B cell (primary cell): ENCODE measurements at regions not wholly inside any gene's neighbourhood (a gene's known extent, or its start where the extent isn't known, plus 50 kb on each side); places are given as distances from the start of the nearest gene placed in this dataset.

Experiments used
- ATAC-seq: fragments of 200-7000 bp; cut with Tn5 transposase; one replicate; pipeline ENCODE4 v1.10.0; 2021; ENCODE audit warnings: low read depth, mild to moderate bottlenecking, moderate number of reproducible peaks, moderate library complexity
- CTCF ChIA-PET: fragments of 350-600 bp; sonication (Branson Sonifier 250); formaldehyde crosslinking; loops from one replicate; lab custom pipeline; 2021; ENCODE audit warnings: antibody characterized with exemption, inconsistent platforms; lab: Charles Lee
- POLR2A ChIA-PET: fragments of 350-600 bp; sonication (Branson Sonifier 250); formaldehyde crosslinking; loops from one replicate; lab custom pipeline; 2021; ENCODE audit warnings: antibody characterized with exemption; lab: Charles Lee
- DNase-seq: peaks from one replicate; pipeline ENCODE4 v3.0.0; 2013
- H2AFZ ChIP-seq: 2 replicates; pipeline ENCODE4 v1.6.1; 2012; ENCODE audit warnings: mild to moderate bottlenecking, low read depth, low read length; ENCODE audit not compliant: insufficient read depth, poor library complexity, severe bottlenecking
- H3K27ac ChIP-seq, 2 donors: 1 replicate in 1 of 2; 2 replicates in 1 of 2; pipeline ENCODE4 v1.5.1; 2012 to 2013; ENCODE audit warnings: low read length in 2 of 2, mild to moderate bottlenecking in 2 of 2, moderate library complexity in 1 of 2
- H3K27me3 ChIP-seq, 4 experiments: fragments of 200-600 bp in 1 of 4; sonication (generic) in 1 of 4; replicated peaks in 1 of 4; 1 replicate in 2 of 4; 2 replicates in 2 of 4; pipeline versions ENCODE4 v1.6.1 to v1.7.0; 2013 to 2016; ENCODE audit warnings: low read length in 3 of 4, mild to moderate bottlenecking in 2 of 4, mixed read lengths in 1 of 4, moderate library complexity in 1 of 4; ENCODE audit not compliant: insufficient read depth in 4 of 4, control insufficient read depth in 3 of 4; ENCODE audit errors: control extremely low read depth in 1 of 4
- H3K36me3 ChIP-seq, 2 experiments: replicated peaks in 1 of 2; 1 replicate in 1 of 2; 2 replicates in 1 of 2; pipeline versions ENCODE4 v1.6.1 to v1.7.1; 2013; ENCODE audit warnings: low read length in 1 of 2; ENCODE audit not compliant: insufficient read depth in 2 of 2, control insufficient read depth in 1 of 2; ENCODE audit errors: control extremely low read depth in 1 of 2, extremely low read depth in 1 of 2
- H3K4me1 ChIP-seq, 2 donors: fragments of 200-600 bp in 1 of 2; sonication (generic) in 1 of 2; 1 replicate in 1 of 2; 2 replicates in 1 of 2; pipeline versions ENCODE4 v1.5.1 to v1.6.1; 2013 to 2017; ENCODE audit warnings: low read length in 2 of 2; ENCODE audit not compliant: control insufficient read depth in 2 of 2, insufficient read depth in 2 of 2
- H3K4me2 ChIP-seq: replicated peaks from 2 replicates; pipeline ENCODE3; 2012; ENCODE audit warnings: mild to moderate bottlenecking, low read depth, low read length; ENCODE audit not compliant: poor library complexity, severe bottlenecking
- H3K4me3 ChIP-seq, 5 experiments: fragments of 200-600 bp in 1 of 5; sonication (generic) in 1 of 5; 1 replicate in 3 of 5; 2 replicates in 2 of 5; pipeline versions ENCODE4 v1.5.1 to v1.7.0; 2011 to 2016; ENCODE audit warnings: low read length in 4 of 5, mild to moderate bottlenecking in 4 of 5, low read depth in 2 of 5, control low read depth in 1 of 5, moderate library complexity in 1 of 5; ENCODE audit not compliant: insufficient read depth in 1 of 5; ENCODE audit errors: control extremely low read depth in 1 of 5, extremely low read depth in 1 of 5
- H3K79me2 ChIP-seq: fragments of 200-600 bp; sonication (generic); one replicate; pipeline ENCODE4 v1.6.0; 2016; ENCODE audit warnings: low read length; ENCODE audit not compliant: control insufficient read depth, insufficient read depth
- H3K9ac ChIP-seq: fragments of 200-600 bp; sonication (generic); 2 replicates; pipeline ENCODE4 v1.6.1; 2017; ENCODE audit warnings: mild to moderate bottlenecking, low read length, moderate library complexity
- H3K9me3 ChIP-seq, 3 donors: one replicate each; pipeline versions ENCODE4 v1.6.1 to v1.7.1; 2013; ENCODE audit warnings: low read length in 2 of 3; ENCODE audit not compliant: control insufficient read depth in 2 of 3, insufficient read depth in 1 of 3; ENCODE audit errors: control extremely low read depth in 1 of 3
- H4K20me1 ChIP-seq: 2 replicates; pipeline ENCODE4 v1.6.0; 2012; ENCODE audit warnings: mild to moderate bottlenecking, low read length; ENCODE audit not compliant: insufficient read depth, control insufficient read depth, poor library complexity, severe bottlenecking
- H3K27ac Mint-ChIP-seq: one replicate; pipeline ENCODE4 v1.8.0; 2021; ENCODE audit warnings: mixed read lengths
- H3K27me3 Mint-ChIP-seq: one replicate; pipeline ENCODE4 v1.8.0; 2021; ENCODE audit warnings: mixed read lengths
- H3K4me1 Mint-ChIP-seq: one replicate; pipeline ENCODE4 v1.8.0; 2021; ENCODE audit warnings: mixed read lengths
- H3K4me3 Mint-ChIP-seq: one replicate; pipeline ENCODE4 v1.8.0; 2021; ENCODE audit warnings: mixed read lengths
- H3K9me3 Mint-ChIP-seq: one replicate; pipeline ENCODE4 v1.8.0; 2022; ENCODE audit warnings: mixed read lengths; ENCODE audit not compliant: insufficient read depth
- CTCF ChIP-seq: fragments of 200-600 bp; IDR thresholded peaks from one replicate; pipeline ENCODE4 v1.8.0; 2022; ENCODE audit warnings: antibody characterized with exemption, mild to moderate bottlenecking
- EZH2 ChIP-seq: IDR thresholded peaks from 2 replicates; pipeline ENCODE4 v1.6.1; 2012; ENCODE audit warnings: borderline replicate concordance, low read depth, mild to moderate bottlenecking, moderate library complexity, low read length; ENCODE audit not compliant: insufficient read depth, poor library complexity, severe bottlenecking
- WGBS: methylation state at CpG from one replicate; pipeline ENCODE4 v1.1.5; 2013; ENCODE audit warnings: missing lambda C conversion rate; ENCODE audit not compliant: insufficient coverage; 5-methylcytosine and 5-hydroxymethylcytosine counted together
- intact Hi-C: fragments of 100-400 bp; cut with micrococcal nuclease; formaldehyde crosslinking; loops from one replicate; pipeline ENCODE4 v1.10.0; 2022

- intact Hi-C loops = no loop called here
- Histone ChIP-seq H3K4me3 (no peak overlapping the region), H4K20me1 (no peaks in the 10 kb centered on the region), H3K27ac (no peak overlapping the region), H3K9ac (no peak overlapping the region), H3K79me2 (no peaks in the 10 kb centered on the region), H2AFZ (no peak overlapping the region), H3K36me3 (no peaks in the 10 kb centered on the region), H3K4me1 (no peaks in the 10 kb centered on the region), H3K4me2 (no peak overlapping the region), H3K9me3 (peaks cover 0 to 29% (median 24%) of the 10 kb centered on the region in 3 donors), H3K27me3 (peaks cover 0 to 4% (median 0%) of the 10 kb centered on the region in 4 experiments)
- no peak for DNase-seq
- CTCF ChIA-PET = no interaction called here
- H3K4me3 Mint-ChIP-seq = no peak overlapping the region
- POLR2A ChIA-PET = no interaction called here
- no peaks in the 10 kb centered on the region for H3K4me1 Mint-ChIP-seq
- H3K9me3 Mint-ChIP-seq = peaks cover 20% of the 10 kb centered on the region
- H3K27me3 Mint-ChIP-seq = peaks cover 8% of the 10 kb centered on the region
- TF ChIP-seq CTCF = no peak
- ATAC-seq = no peak
- H3K27ac Mint-ChIP-seq = no peak overlapping the region
Measured at GRCh38 chr11:70512716-70513115, 114.4 kb downstream of the CTTN start.

GRCh38 chr11:70517203-70517602 lies 118.9 kb downstream of the CTTN start:
- DNase-seq (no peak), ATAC-seq (no peak)
- WGBS = 93% methylated on average over 7 of the region's 7 CpGs
- no peak for TF ChIP-seq EZH2
- H3K27me3 ChIP-seq = peaks cover 0 to 2% (median 0%) of the 10 kb centered on the region in 4 experiments
- H3K4me3 ChIP-seq = no peak overlapping the region
- Mint-ChIP-seq H3K4me1 (no peaks in the 10 kb centered on the region), H3K27ac (no peak overlapping the region), H3K27me3 (peaks cover 22% of the 10 kb centered on the region), H3K4me3 (no peak overlapping the region), H3K9me3 (peaks cover 12% of the 10 kb centered on the region)
- no peak overlapping the region for H3K4me2 ChIP-seq
- H3K4me1 ChIP-seq = no peaks in the 10 kb centered on the region
- peaks cover 0 to 15% (median 5%) of the 10 kb centered on the region in 3 donors for H3K9me3 ChIP-seq
- POLR2A ChIA-PET = no interaction called here
- H3K27ac ChIP-seq = no peak overlapping the region
- CTCF ChIA-PET = no interaction called here
- H4K20me1 ChIP-seq = no peaks in the 10 kb centered on the region
- no peaks in the 10 kb centered on the region for H3K36me3 ChIP-seq
- intact Hi-C loops = no loop called here
- H3K79me2 ChIP-seq = no peaks in the 10 kb centered on the region
- no peak overlapping the region for H2AFZ ChIP-seq
- no peak overlapping the region for H3K9ac ChIP-seq
